Omental fat pad (tissue), 3 donors: ENCODE measurements at regions not wholly inside any gene's neighbourhood (a gene's known extent, or its start where the extent isn't known, plus 50 kb on each side); places are given as distances from the start of the nearest gene placed in this dataset.
"Not testable (repeated sequence)": the region's sequence is repeated elsewhere in the genome, so short reads cannot be mapped to it uniquely, and the experiment has no call there.

Experiments
- ATAC-seq: fragments of 150-250 bp; one replicate; pipeline ENCODE4 v1.9.1; 2016; ENCODE audit warnings: mild to moderate bottlenecking, moderate library complexity; ENCODE audit not compliant: low FRiP score
- DNase-seq: peaks from one replicate; pipeline ENCODE4 v3.0.0-alpha.2; 2019; ENCODE audit warnings: low spot score
- CTCF ChIP-seq, 3 donors: fragments of 450-650 bp; IDR thresholded peaks; one replicate each; pipeline ENCODE4 v1.5.1; 2016 to 2017; ENCODE audit warnings: antibody characterized with exemption in 3 of 3, mild to moderate bottlenecking in 3 of 3, moderate library complexity in 2 of 3

DNA sequence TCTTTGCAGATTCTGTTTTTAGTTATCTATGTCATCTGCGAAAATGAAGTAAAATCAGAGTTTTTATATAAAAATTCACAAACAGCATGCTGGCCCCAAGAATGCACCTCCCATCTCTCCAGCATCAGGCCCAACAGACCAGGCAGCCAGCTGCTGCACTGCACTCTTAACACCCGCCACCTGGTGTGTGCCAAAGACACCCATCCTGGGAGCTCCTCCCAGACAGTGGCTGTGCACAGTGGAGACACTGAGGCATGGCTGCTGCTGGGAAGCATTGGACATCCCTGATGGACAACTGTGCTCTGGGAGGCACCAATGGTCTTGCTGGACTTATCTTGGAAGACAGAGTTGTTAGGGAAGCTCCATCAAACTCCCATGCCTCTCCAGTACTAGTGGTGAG lies 817.2 kb downstream of the TMEM121 start:
- ATAC-seq (no peak), DNase-seq (no peak)
- no peak for TF ChIP-seq CTCF (IDR thresholded peaks at IDR 0.05)

DNA sequence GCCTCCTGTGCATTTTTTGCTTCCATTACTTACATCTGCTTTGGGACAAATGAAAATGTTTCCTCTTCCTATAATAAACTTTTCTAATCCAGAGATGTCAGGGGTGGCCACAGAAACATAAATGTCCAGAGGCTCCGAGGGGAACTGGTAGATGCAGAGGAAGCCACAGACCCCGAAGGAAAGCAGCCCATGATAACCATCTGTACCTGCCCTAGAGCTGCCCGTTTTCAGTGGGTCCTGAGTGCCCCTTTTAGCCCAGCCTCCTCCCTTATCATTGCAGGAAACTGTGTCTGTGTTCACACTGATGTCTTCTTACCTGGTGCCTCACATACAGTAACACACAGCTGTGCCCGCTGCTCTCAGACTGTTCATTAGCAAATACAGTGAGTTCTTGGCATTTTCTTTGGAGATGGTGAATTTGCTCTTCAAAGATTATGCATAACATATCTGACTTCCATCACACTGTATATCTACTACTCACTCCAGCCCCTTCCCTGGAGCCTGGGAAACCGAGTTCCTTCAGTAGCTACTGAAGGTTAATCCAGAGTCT lies 817.8 kb downstream of the TMEM121 start:
- ATAC-seq, result peak; percentile 9
- DNase-seq, result not testable (repeated sequence)

- ATAC-seq, DNase-seq: not testable (repeated sequence)
Observed at GRCh38 chr14:106344791-106345479, 818.6 kb downstream of the TMEM121 start.

GRCh38 chr14:106346084-106346483 lies 819.7 kb downstream of the TMEM121 start:
- ATAC-seq (no peak), DNase-seq (no peak)
- no peak for TF ChIP-seq CTCF (IDR thresholded peaks at IDR 0.05)

- ATAC-seq (no peak), DNase-seq (no peak)
- TF ChIP-seq CTCF (IDR thresholded peaks at IDR 0.05), result no peak
Observed at GRCh38 chr14:106346534-106347290, 820.3 kb downstream of the TMEM121 start.

DNA sequence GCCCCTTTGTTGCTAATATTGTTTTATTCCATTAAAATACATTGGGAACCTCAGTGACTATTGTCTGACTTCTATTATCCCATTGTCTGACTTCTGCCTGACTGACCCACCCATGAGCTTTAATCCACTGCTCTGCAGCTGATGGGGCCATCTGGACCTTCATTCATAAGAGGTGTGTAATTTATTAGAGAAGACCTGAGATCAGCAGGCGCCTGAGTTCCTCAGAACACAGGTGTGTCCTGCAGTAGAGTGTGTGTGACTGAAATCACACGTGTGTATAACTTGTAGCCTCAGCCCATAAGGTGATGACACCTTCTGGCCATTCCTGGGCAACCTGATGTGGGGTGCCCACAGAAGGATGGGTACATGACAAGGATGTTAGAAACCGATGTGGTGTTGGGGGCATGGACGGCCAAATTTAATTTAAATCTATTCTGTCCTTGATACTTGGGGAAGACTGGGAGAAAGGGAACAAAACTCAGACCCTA lies 821.0 kb downstream of the TMEM121 start:
- peak; percentile 11 for ATAC-seq
- TF ChIP-seq CTCF (IDR thresholded peaks at IDR 0.05), result no peak
- no peak for DNase-seq

GRCh38 chr14:106347890-106348755 lies 821.7 kb downstream of the TMEM121 start:
- ATAC-seq, result no peak
- no peak for DNase-seq
- TF ChIP-seq CTCF (IDR thresholded peaks at IDR 0.05), result no peak

- not testable (repeated sequence) for DNase-seq, ATAC-seq
Observed at GRCh38 chr14:106348873-106349540, 822.6 kb downstream of the TMEM121 start.

DNA sequence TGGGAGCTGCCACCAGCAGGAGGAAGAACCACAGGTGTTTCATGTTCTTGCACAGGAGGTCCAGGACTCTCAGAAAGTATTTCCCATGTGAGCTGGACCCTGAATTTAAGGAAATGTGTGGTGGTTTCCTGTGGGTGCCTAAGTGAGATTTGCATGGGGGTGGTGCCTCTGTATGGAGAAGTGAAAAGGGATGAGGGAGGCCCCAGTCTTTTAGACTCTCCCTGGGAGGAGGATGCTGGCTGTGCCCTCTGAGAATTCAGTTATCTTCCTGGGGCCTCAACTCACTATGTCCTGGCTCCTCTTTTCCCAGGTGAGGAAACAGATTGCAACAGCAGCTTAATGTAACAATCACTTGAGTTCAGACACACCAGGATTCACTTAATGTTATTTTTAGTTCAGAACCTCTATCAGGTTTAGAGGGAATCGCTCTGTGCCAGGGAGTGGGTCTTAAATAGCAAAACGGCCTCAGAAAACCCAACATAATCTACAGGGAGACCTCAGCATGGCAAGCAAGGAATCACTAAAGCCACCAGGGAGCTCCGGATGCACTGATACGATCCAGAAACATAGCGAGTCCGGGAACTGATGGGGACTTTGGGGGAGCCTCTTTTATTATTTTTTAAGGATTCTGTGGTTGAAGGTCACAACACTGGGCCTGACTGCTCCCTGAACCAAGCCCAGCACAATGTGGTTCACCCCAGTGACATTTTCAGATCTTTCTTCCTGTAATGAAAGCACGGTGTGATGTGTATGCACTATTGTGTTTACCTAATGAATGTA lies 823.5 kb downstream of the TMEM121 start:
- DNase-seq, ATAC-seq: not testable (repeated sequence)

DNA sequence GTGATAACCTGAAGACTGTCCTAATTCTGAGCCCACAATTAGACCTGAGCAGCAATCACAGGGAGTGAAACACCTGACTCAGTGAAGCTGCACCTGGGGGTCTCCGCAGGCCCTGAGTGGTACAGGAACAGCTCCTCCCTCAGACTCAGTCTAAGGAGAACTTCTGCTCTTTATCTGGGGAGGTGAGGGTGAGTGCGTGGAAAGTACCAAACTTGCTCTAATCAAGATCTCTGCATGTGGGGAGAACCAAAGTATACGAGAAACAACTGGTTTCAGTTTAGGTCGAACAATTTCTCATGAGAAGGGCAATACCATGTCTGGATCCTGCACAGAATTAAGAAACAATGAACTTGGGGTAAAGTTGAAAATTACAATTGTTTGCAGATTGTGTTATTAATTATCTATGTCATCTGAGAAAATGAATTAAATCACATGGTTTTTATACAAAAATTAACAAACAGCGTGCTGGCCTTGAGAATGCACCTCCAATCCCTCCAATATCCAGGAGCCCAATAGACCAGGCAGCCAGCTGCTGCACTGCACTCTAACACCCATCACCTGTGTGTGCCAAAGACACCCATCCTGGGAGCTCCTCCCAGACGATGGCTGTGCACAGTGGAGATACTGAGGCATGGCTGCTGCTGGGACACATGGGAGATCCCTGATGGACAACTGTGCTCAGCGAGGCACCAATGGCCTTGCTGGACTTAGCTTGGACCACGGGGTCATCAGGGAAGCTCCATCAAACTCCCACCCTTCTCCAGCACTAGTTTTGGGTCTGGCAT lies 828.8 kb downstream of the TMEM121 start:
- DNase-seq, ATAC-seq: not testable (repeated sequence)
